NOMO-1 treated with DMSO at 0.1 percent for 48 hours (cell line): ENCODE measurements at regions not wholly inside any gene's neighbourhood (a gene's known extent, or its start where the extent isn't known, plus 50 kb on each side); places are given as distances from the start of the nearest gene placed in this dataset.
"Not testable (repeated sequence)": the region's sequence is repeated elsewhere in the genome, so short reads cannot be mapped to it uniquely, and the experiment has no call there.

Experiments
- DNase-seq: peaks from one replicate; lab custom pipeline; 2025; ENCODE audit not compliant: unreplicated experiment; lab: John Stamatoyannopoulos, UW

DNA sequence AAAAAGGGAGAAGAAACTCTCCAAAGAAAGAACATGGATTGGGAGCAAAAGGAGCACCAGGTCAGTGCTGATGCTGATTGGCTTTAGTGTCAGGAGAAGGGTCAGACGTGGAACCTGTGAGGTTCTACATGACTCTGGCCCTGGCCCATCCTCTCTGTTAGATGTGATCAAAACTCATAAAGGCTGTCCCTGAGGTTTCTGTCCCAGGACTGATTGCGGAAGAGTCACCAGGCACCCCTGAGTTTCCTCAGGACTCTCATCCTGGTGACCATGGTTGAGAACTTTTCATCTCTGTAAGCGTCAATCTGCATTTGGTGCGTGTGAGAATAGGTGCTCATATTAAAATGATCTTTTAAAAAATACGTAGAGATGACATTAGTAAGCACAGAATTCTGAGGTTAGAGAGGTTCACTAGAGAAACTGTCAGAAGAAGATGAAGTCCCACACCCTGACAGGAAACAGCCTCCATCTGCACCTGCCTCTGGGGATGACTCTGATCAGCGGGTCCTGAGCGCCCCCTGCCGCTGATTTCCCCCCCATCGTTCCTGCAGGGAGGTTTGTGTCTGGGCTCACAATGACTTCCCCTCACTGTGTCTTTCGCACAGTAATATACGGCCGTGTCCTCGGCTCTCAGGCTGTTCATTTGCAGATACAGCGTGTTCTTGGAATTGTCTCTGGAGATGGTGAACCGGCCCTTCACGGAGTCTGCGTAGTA, 741.8 kb downstream of the TMEM121 start:
- DNase-seq: peak; percentile 34

DNA sequence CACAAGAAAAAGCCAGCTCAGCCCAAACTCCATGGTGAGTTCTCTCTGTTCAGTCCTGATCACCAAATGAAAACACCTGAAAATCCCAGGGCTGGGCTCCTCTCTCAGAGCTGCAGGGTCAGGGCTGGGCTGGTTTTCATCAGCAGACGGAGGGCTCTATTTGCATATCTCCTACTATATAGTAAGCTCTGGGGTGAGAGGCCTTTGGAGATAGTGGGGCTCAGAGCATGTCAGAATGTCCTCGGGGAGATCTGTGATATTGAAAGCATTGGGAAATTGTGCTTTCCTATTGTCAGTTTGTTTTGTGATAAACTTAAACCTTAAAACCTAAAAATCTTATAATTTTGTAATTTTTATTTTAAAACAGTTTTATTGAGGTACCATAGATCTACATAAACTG, 742.6 kb downstream of the TMEM121 start:
- DNase-seq: no peak

DNA sequence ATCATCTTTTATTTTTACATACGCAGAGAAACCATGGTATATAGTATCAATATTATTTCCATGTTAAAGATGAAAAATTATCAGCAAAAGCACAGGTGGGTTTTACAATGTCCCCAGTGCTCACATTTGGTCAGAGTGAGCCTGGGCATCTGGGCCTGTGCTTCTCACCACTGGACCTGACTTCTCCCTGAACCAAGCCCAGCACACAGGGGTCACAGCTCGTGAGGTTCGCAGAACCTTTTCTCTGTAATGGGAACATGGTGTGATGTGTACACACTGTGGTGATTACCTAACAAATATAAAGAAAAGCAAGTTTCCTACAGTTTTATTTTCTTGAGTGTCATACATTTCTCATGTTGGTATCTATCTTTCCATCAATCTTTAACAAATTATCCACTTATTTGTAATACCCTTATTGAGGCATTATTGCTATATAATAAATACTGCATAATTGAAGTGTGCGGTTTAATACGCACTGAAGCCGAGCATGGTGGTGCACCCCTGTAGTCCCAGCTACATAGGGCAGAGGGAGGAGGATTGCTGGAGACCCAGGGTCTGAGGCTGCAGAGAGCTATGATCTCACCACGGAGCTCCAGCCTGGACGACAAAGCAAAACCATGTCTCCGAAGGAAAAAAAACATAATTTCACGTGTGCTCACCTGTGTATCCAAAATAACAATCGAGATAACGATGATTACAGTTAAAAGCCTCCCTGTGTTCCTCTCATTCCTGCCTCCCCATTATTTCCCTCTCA, 743.2 kb downstream of the TMEM121 start:
- DNase-seq: no peak

GRCh38 chr14:106270476-106271121, 744.2 kb downstream of the TMEM121 start:
- DNase-seq: not testable (repeated sequence)

DNA sequence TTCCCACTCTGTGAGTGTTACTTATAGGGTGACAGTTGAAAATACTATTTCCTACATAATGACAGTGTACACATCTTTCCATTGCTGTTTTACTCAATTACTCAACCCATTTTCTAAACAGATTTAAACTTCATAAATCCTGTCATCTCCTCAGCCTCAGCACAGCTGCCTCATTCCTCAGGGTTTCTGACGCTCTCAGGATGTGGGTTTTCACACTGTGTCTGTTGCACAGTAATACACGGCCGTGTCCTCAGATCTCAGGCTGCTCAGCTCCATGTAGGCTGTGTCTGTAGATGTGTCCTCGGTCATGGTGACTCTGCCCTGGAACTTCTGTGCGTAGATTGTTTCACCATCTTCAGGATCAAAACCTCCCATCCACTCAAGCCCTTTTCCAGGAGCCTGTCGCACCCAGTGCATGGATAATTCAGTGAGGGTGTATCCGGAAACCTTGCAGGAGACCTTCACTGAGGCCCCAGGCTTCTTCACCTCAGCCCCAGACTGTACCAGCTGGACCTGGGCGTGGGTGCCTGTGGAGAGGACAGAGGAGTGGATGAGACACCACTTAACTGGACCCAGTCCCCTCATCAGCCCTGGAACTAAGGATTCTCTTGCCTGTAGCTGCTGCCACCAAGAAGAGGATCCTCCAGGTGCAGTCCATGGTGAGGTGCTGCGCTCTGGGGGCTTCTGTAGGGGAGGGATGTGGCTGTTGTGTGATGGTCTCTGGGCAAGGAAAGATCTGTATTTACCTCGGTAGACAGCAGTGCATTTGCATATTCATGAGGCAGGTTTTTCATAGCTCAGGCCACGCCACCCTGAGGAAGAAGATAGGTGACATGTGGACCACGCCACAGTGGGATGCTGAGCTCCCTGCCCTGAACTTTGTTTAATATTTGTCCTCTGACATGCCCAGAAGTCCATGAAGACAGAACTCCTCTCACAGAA, 750.2 kb downstream of the TMEM121 start:
- no peak for DNase-seq

GRCh38 chr14:106277503-106277902, 751.1 kb downstream of the TMEM121 start:
- DNase-seq: no peak

GRCh38 chr14:106280876-106281275, 754.5 kb downstream of the TMEM121 start:
- DNase-seq: no peak

GRCh38 chr14:106286697-106287290, 760.4 kb downstream of the TMEM121 start:
- no peak for DNase-seq

DNA sequence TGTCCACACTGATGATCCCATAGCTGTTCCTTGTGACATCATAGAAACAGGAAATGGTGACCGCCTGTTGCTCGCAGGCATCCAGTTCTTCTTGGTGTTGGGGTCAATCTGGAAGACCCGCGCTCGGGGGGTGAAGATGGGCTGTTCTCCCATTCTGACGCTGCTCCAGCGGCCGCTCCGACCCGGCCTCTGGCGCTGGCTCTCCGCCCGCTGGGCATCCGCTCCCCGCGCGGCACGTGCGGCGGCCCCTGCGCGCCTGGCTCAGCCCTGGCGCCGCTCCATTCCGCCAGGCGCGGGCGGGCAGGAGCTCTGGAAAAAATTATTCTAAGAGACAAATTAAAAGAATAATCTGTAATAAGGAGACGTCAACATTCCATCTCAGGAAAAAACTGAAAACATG, 761.1 kb downstream of the TMEM121 start:
- no peak for DNase-seq

DNA sequence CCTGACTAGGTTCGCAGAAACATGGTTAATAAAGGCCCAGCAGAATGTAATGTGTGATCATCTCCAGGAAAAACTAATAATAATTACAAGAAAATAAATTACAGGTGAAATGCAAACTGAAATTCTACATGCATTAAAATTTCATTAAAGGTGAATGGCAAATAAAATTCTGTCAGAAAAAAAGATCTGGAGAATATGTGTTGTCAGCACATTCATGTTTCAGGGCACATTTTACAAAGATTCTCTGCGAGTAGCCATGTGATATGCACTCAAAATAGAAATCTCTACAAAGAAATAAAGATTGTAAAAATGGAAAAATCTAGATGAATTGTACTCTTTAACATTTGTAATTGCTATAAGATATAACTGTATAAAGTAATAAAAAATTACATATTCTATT, 765.2 kb downstream of the TMEM121 start:
- DNase-seq: no peak

GRCh38 chr14:106294324-106294723, 767.9 kb downstream of the TMEM121 start:
- no peak for DNase-seq

DNA sequence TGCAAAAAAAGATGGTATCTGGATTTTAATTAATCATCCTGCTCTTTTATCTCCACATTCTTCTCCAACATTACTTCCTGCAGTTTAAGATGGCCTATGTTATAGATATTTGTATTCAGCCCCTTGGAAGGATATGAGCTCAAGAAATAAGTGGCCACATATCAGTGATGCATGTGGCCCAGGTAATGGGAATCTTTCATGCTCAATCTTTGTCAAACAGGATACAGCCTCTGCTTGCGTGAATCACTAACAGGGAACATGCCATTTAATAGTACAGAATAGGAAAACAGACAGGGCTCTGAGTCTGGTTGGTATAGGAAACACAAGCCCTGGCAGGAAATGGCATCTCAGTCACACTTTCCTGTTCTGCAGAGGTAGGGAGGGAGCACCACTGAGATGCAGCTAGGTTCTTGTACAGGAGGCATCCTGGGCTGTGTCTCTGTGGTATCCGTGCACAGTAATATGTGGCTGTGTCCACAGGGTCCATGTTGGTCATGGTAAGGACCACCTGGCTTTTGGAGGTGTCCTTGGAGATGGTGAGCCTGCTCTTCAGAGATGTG, 774.6 kb downstream of the TMEM121 start:
- not testable (repeated sequence) for DNase-seq

DNA sequence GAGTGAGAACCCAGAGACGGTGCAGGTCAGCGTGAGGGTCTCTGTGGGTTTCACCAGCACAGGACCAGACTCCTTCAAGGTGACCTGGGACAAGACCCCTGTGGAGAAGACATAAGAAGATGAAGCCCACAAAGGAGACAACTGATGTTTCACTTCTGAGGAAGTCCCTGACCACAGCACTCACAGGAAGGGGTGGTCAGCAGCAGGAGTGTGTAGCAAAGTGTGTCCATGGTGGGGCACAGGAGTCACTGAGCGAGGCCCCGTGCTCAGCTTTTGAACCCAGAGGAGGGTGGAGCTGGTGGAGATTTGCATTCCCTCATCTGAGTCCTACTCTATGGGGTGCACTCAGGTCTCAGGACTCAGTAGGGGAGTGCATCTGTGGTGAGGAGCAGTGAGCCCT, 775.2 kb downstream of the TMEM121 start:
- not testable (repeated sequence) for DNase-seq

GRCh38 chr14:106302661-106303060, 776.3 kb downstream of the TMEM121 start:
- DNase-seq: no peak

DNA sequence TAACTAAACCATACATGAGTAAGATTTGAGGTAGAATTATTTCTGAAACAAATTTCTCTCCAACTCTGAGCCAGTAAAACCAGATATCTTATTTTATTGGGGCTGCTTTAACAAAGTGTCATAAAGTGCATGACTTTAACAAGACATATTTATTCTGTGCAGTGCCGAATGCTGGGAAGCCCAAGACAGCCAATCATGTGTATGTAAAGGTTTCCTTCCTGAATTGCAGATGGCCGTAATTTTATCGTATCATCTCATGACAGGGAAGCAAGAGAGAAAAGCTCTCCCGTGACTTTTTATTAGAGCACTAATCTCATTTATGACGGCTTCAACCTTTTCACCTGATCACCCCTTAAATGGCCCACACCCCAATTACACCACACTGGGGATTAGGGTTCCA, 777.9 kb downstream of the TMEM121 start:
- no peak for DNase-seq

DNA sequence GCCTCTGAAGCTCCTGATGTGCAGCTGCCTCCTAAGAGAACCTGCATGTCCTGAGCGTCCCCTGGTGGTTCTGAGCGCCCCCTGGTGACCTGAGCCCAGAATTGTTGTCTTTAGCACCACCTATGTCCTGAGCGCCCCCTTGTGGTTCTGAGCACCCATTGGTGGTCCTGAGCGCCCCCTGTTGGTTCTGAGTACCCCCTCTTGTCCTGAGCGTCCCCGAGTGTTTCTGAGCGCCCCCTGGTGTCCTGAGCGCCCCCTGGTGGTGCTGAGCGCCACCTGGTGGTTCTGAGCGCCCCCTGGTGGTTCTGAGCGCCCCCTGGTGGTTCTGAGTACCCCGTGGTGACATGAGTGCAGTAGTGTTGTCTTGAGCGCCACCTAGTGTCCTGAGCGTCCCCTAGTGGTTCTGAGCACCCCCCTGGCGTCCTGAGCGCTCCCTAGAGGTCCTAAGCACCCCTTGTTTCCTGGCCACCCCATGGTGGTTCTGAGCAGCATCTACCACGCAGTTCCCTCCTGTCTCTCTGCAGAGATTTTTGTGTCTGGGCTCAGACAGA, 782.5 kb downstream of the TMEM121 start:
- DNase-seq: peak; percentile 19

- DNase-seq: no peak
These were observed 783.0 kb downstream of the TMEM121 start for GRCh38 chr14:106309423-106309822.

- DNase-seq: no peak
These were observed 789.1 kb downstream of the TMEM121 start for GRCh38 chr14:106315436-106315835.

DNA sequence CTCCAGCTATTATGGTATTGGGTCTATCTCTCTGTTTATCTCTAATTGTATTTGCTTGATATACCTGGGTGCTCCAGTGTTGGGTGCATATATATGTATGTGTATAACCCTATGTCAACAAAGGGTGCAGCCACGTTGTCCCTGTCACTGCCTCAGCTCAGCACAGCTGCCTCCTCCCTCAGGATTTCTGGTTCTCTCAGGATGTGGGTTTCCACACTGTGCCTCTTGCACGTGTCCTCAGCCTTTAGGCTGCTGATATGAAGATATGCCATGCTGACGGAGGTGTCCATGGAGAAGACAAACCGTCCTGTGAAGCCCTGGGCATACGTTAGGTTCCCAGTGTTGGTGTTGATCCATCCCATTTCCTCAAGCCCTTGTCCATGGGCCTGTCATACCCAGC, 791.2 kb downstream of the TMEM121 start:
- DNase-seq: no peak

GRCh38 chr14:106318700-106319099, 792.3 kb downstream of the TMEM121 start:
- DNase-seq: no peak
